SKM-1 treated with dmso at 0.1 percent for 144 hours (cell line): ENCODE measurements at regions not wholly inside any gene's neighbourhood (a gene's known extent, or its start where the extent isn't known, plus 50 kb on each side); places are given as distances from the start of the nearest gene placed in this dataset.
"Not testable (repeated sequence)": the region's sequence is repeated elsewhere in the genome, so short reads cannot be mapped to it uniquely, and the experiment has no call there.

Source experiments
- DNase-seq: peaks from one replicate; lab custom pipeline; 2025; ENCODE audit not compliant: unreplicated experiment; lab: John Stamatoyannopoulos, UW

GRCh38 chr19:13652810-13653590 is 111.3 kb upstream of the MRI1 start:
- DNase-seq = no peak

DNA sequence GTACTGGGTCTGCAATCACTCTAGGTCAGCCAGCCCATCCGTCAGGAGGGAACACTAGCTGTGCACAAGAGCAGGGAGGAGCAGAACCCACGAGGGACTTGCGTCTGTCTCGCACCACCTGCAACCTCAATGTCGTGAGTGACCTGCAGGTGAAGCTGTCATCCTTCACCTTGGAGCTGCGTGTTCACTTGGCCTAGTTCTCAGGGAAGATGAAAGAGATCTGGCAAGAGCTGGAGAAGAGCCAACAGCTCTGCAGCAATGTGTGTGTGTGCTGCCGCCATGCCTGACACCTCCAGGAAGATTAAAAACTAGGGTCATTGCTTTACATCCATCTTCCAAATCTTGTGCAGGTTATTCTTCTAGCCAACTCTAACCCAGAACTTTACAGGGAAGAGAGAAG is 117.6 kb upstream of the MRI1 start:
- no peak for DNase-seq

DNA sequence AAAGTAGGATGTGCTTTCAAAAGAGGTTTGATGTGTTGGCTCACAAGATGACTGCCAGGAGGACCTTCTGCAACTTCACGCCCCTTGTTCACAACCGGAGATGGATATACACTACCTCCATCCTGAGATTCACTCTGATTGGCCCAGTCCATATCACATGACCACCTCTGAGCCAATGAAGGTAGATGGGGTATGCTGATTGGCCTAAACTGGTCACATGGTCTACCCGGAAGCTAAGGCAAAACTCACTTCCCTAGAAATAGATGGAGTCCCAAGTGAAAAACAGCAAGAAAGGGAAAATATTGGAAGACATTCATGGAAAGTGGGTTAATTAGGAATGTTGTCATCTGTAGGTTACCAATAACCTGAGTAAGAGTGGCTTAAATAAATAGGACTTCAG is 119.7 kb upstream of the MRI1 start:
- no peak for DNase-seq

- no peak for DNase-seq
These were observed 123.7 kb upstream of the MRI1 start for GRCh38 chr19:13640611-13641010.

GRCh38 chr19:13639342-13639929 is 124.9 kb upstream of the MRI1 start:
- no peak for DNase-seq

DNA sequence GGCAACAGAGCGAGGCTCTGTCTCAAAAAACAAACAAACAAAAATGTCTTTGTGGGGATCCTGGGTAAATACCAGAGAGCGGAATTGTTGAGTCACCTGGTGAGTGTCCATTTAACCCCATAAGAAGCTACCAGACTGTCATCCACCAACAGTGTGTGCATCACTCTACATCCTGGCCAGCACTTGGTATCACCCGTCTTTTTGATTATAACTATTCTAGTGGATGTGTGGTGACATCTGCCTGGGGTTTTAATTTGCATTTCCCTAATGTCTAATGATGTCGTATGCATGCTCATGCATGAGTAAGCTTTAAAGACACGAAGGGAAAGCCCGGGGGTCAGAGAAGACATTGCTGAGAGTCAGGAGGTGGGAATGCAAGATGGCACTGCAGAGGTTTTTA is 126.7 kb upstream of the MRI1 start:
- no peak for DNase-seq

- no peak for DNase-seq
These were observed 128.4 kb upstream of the CACNA1A start for GRCh38 chr19:13634658-13635057.

DNA sequence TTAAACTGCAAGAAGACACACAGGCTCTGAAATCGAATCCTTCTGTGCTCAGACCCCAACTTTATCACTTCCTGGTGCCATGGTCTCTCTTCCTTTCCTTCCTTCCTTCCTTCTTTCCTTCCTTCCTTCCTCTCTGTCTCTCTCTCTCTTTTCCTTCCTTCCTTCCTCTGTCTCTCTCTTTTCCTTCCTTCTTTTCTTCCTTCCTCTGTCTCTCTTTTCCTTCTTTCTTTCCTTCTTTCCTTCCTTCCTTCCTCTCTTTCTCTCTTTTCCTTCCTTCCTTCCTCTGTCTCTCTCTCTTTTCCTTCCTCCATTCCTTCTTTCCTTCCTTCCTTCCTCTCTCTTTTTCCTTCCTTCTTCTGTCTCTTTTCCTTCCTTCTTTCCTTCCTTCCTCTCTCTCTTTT is 127.2 kb upstream of the CACNA1A start:
- no peak for DNase-seq

DNA sequence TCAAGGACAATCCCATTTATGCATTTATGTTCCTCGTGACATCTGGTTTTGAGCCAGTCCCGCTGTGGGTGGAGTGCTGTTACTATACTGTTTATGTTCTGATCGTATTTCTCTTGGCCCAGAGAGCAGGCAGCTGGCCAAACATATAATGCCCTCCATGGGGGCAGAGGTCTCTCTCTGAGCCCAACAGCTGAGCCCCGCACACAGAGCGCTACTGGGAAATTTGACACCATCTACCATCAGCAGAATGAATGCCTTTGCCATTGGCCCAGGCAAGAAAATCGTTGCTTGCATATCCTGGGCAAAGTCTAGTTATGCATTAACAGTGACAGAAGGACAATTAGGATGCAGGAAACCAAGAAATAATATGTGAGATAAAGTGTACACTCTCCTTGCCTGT is 126.8 kb upstream of the CACNA1A start:
- DNase-seq = no peak

GRCh38 chr19:13632164-13632563 is 125.9 kb upstream of the CACNA1A start:
- not testable (repeated sequence) for DNase-seq

DNA sequence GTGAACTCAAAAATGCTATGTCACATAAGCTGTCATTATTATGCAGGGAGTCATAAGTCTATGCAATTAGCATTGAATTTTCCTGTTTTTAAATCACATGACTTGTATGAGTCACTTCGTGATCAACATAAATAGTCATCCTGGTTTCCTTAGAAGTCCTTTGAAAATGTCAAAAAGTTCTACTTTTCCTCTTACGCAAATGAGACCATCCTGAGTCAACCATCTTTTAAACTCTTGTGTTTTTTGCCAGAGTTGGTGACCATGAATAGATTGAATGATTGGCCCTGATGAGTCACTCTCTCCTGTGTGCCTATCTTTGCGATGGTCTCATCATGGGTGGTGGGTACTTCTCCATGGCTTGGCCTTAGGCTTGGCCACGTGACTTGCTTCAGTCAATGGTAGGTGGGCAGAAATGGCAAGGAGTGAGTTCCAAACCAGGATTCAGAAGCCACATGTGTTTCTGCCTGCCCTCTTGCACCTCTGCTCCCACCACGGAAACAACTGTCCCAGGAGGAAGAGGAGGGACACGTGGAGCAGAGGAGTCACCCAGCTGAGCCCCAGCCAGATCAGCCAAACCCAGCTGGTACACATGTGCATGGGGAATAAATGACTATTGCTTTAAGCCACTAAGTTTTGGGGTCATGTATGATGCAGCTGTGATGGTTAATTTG is 123.5 kb upstream of the CACNA1A start:
- no peak for DNase-seq

GRCh38 chr19:13627531-13627930 is 121.3 kb upstream of the CACNA1A start:
- DNase-seq = no peak

GRCh38 chr19:13623716-13624710 is 117.7 kb upstream of the CACNA1A start:
- DNase-seq = no peak

- DNase-seq = no peak
These were observed 116.8 kb upstream of the CACNA1A start for GRCh38 chr19:13622766-13623715.

GRCh38 chr19:13621413-13621812 is 115.1 kb upstream of the CACNA1A start:
- DNase-seq = no peak

DNA sequence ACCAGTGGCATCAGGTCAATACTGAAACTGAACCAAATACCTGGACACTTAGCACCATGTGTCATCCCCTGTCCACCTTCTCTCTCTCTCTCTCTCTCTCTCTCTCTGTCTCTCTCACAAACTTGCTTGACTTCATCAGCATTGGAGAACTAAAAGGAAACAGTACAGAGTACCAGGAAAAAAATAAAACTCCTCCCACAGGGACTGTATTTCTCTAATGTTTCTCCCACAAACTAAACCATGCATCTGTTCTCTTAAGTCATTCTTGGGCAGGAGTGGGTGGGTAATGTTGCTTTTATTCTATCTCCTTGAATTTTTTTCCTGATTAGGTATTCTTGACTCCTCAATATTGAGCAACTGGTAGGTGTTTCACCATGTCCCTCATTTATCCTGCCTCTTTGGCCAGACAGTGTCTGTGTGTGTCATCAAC is 112.9 kb upstream of the CACNA1A start:
- no peak for DNase-seq

DNA sequence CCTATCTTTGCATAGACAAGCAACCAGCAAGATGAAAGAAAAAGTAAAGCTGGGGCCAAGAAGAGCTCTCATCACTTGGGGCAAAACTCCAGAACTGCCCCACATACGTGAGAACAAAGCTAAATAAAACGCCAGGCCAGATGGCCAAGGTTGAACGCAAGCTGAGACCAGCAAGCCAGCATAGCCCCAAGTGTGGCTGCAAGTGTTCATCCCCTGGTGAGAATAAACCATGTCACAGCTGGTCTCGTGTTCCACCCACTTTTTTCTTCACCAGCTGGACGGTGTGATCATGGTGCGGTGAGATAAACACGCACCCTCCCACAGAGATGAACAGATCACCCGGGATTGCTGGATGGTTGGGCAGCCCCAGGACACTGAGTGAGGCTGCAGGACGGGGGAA is 109.6 kb upstream of the CACNA1A start:
- DNase-seq = no peak

GRCh38 chr19:13613447-13613846 is 107.2 kb upstream of the CACNA1A start:
- DNase-seq = no peak

DNA sequence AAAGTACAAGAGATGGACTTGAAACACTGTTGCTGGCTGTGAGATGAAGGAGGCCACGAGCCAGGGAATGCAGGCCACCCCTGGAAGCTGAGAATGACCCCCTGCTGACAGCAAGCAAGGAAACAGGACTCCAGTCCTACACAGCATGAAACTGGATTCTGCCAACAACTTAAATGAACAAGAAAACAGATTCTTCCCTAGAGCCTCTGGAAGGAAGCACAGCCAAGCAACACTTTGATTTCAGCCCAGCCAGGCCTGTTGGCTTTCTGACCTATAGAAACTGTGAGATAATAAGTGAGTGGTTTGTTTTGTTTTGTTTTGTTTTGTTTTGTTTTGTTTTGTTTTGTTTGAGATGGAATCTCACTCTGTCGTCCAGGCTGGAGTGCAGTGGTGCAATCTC is 105.3 kb upstream of the CACNA1A start:
- no peak for DNase-seq
